H4 (cell line): ENCODE measurements at regions not wholly inside any gene's neighbourhood (a gene's known extent, or its start where the extent isn't known, plus 50 kb on each side); places are given as distances from the start of the nearest gene placed in this dataset.
"Not testable (repeated sequence)": the region's sequence is repeated elsewhere in the genome, so short reads cannot be mapped to it uniquely, and the experiment has no call there.

Experiments
- DNase-seq: peaks from one replicate; pipeline ENCODE4 v3.0.0-alpha.2; 2015; ENCODE audit warnings: low spot score

GRCh38 chr1:229152311-229152710, 118.6 kb upstream of the RAB4A start:
- DNase-seq: no peak

- DNase-seq: no peak
Measured at GRCh38 chr1:229153955-229154548, 116.9 kb upstream of the RAB4A start.

GRCh38 chr1:229154811-229155210, 116.1 kb upstream of the RAB4A start:
- DNase-seq: no peak

- DNase-seq: no peak
Measured at GRCh38 chr1:229155472-229155871, 115.4 kb upstream of the RAB4A start.

GRCh38 chr1:229156872-229157271, 114.0 kb upstream of the RAB4A start:
- no peak for DNase-seq

- no peak for DNase-seq
Measured at GRCh38 chr1:229157480-229157879, 113.4 kb upstream of the RAB4A start.

- DNase-seq: no peak
Measured at GRCh38 chr1:229158341-229158921, 112.5 kb upstream of the RAB4A start.

- DNase-seq: no peak
Measured at GRCh38 chr1:229158927-229159326, 112.0 kb upstream of the RAB4A start.

GRCh38 chr1:229159668-229160544, 111.0 kb upstream of the RAB4A start:
- DNase-seq: no peak

- no peak for DNase-seq
Measured at GRCh38 chr1:229161740-229162139, 109.2 kb upstream of the RAB4A start.

GRCh38 chr1:229162825-229163515, 107.9 kb upstream of the RAB4A start:
- no peak for DNase-seq

- no peak for DNase-seq
Measured at GRCh38 chr1:229164348-229164747, 106.6 kb upstream of the RAB4A start.

GRCh38 chr1:229164836-229165735, 105.8 kb upstream of the RAB4A start:
- DNase-seq: no peak

- DNase-seq: no peak
Measured at GRCh38 chr1:229167318-229167717, 103.6 kb upstream of the RAB4A start.

GRCh38 chr1:229169399-229169798, 101.5 kb upstream of the RAB4A start:
- no peak for DNase-seq

- DNase-seq: no peak
Measured at GRCh38 chr1:229170274-229170673, 100.6 kb upstream of the RAB4A start.

- no peak for DNase-seq
Measured at GRCh38 chr1:229170778-229171505, 100.0 kb upstream of the RAB4A start.

GRCh38 chr1:229171934-229172333, 99.0 kb upstream of the RAB4A start:
- DNase-seq: no peak

- not testable (repeated sequence) for DNase-seq
Measured at GRCh38 chr1:229173491-229174476, 97.1 kb upstream of the RAB4A start.
